ENCODE measurements at regions not wholly inside any gene's neighbourhood (a gene's known extent, or its start where the extent isn't known, plus 50 kb on each side); places are given as distances from the start of the nearest gene placed in this dataset.

- H3K4me2 ChIP-seq (ENCODE audit: insufficient read depth, low read length) = no peak overlapping the region
- FAIRE-seq (no peak), DNase-seq (ENCODE audit: low read depth, low spot score) (no peak)
- dilution Hi-C loops (cut with MboI; ENCODE audit: extremely low pct_ligation_motif_present, low sequenced_read_pairs) = no loop called here
- no peaks in the 10 kb centered on the region for H3K4me1 ChIP-seq (ENCODE audit: control insufficient read depth, extremely low read depth, insufficient read depth, low read length)
- no peaks in the 10 kb centered on the region for H3K27me3 ChIP-seq (ENCODE audit: control insufficient read depth in 2 of 2, insufficient read depth in 2 of 2, low read length in 2 of 2)
- H3K79me2 ChIP-seq (ENCODE audit: control insufficient read depth, insufficient read depth, low read length) = no peaks in the 10 kb centered on the region
- intact Hi-C loops (cut with micrococcal nuclease) = no loop called here
- no peaks in the 10 kb centered on the region for H3K9me1 ChIP-seq (replicated peaks; ENCODE audit: control insufficient read depth, extremely low read depth, insufficient read depth, low read length)
- H3K9ac ChIP-seq (replicated peaks; ENCODE audit: extremely low read depth, insufficient read depth, low read length) = no peak overlapping the region
- H3K4me3 ChIP-seq (replicated peaks in 1 of 3; ENCODE audit: insufficient read depth in 1 of 3, low read depth in 1 of 3, low read length in 3 of 3) = no peak overlapping the region
- ChIA-PET CTCF (no interaction called here), POLR2A (no interaction called here)
- H4K20me1 ChIP-seq (replicated peaks; ENCODE audit: control insufficient read depth, extremely low read depth, insufficient read depth, low read length) = no peaks in the 10 kb centered on the region
- no peaks in the 10 kb centered on the region for H3K36me3 ChIP-seq (ENCODE audit: control insufficient read depth in 2 of 2, extremely low read depth in 1 of 2, insufficient read depth in 2 of 2, low read length in 2 of 2)
- no peak overlapping the region for H2AFZ ChIP-seq (ENCODE audit: low read depth, low read length)
- TF ChIP-seq EZH2 (IDR thresholded peaks at IDR 0.05; ENCODE audit: borderline replicate concordance, low read depth, low read length, severe bottlenecking) (no peak), POLR2AphosphoS5 (IDR thresholded peaks at IDR 0.05; ENCODE audit: insufficient read depth, low read depth, low read length) (no peak), FOS (IDR thresholded peaks at IDR 0.05; ENCODE audit: borderline replicate concordance, insufficient read depth, low read length) (no peak), MAX (IDR thresholded peaks at IDR 0.05; ENCODE audit: insufficient read depth, insufficient read length) (no peak), GATA2 (IDR thresholded peaks at IDR 0.05; ENCODE audit: insufficient read depth, insufficient read length, low read depth, low read length) (no peak), JUN (IDR thresholded peaks at IDR 0.05; ENCODE audit: borderline replicate concordance, insufficient read depth, insufficient read length, low read depth) (no peak), MYC (IDR thresholded peaks at IDR 0.05; ENCODE audit: low read depth, low read length) (no peak), POLR2A (IDR thresholded peaks at IDR 0.05; ENCODE audit: low read depth, low read length) (no peak), CTCF (IDR thresholded peaks at IDR 0.05; ENCODE audit: extremely low read depth in 1 of 2, insufficient read depth in 1 of 2, low read depth in 1 of 2, low read length in 2 of 2) (no peak)
- H3K9me3 ChIP-seq (replicated peaks; ENCODE audit: control insufficient read depth, insufficient read depth, low read length) = peaks cover 5% of the 10 kb centered on the region
- no peak overlapping the region for H3K27ac ChIP-seq (ENCODE audit: insufficient read depth, low read depth, low read length)
- BruUV-seq (replicated peaks) = no TSS peak
These were observed 371.8 kb downstream of the BTBD3 start for GRCh38 chr20:12289465-12289864.
